ENCODE measurements at regions not wholly inside any gene's neighbourhood (a gene's known extent, or its start where the extent isn't known, plus 50 kb on each side); places are given as distances from the start of the nearest gene placed in this dataset.

- Mint-ChIP-seq H3K27ac (no peak overlapping the region), H3K36me3 (peaks cover 9% of the 10 kb centered on the region), H3K4me3 (no peak overlapping the region), H3K9me3 (peaks cover 25% of the 10 kb centered on the region), H3K27me3 (ENCODE audit: low read depth) (no peaks in the 10 kb centered on the region), H3K4me1 (no peaks in the 10 kb centered on the region)
- ChIA-PET POLR2A (no interaction called here), CTCF (no interaction called here)
- TF ChIP-seq ZNF121 (CRISPR knock-in tag; IDR thresholded peaks at IDR 0.05), result no peak
- no peak for DNase-seq (ENCODE audit: low spot score)
- no peak for ATAC-seq
These were observed 434.0 kb upstream of the CLINT1 start for GRCh38 chr5:158292981-158293380.

DNA sequence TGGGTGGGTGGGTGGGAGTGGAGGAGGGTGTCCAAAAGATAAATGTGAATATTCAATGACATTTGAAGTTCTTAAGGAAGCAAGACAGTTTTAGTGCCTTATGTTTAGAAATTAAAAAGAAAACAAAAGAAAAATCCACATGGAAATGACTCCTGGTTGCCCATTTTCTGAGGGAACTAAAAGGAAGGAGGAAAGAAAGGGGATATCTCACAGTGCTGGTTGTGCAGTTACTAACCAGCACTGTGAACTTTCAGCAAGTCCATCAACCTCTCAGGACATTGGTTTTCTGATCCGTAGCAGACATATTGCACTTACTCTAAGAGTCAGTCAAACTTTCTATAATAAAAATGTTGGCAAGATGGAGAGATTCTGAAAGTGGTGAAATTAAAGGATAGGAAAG, 431.0 kb upstream of the CLINT1 start:
- TF ChIP-seq ZSCAN18 (CRISPR knock-in tag; IDR thresholded peaks at IDR 0.05), result no peak
- ATAC-seq, result no peak
- no peak for DNase-seq (ENCODE audit: low spot score)
- no peak overlapping the region for H3K27ac Mint-ChIP-seq
- POLR2A ChIA-PET, result no interaction called here
- H3K27me3 Mint-ChIP-seq (ENCODE audit: low read depth), result no peaks in the 10 kb centered on the region
- no peak overlapping the region for H3K4me3 Mint-ChIP-seq
- CTCF ChIA-PET, result no interaction called here
- H3K4me1 Mint-ChIP-seq, result peaks cover 3% of the 10 kb centered on the region
- H3K9me3 Mint-ChIP-seq, result peaks cover 18% of the 10 kb centered on the region
- peaks cover 6% of the 10 kb centered on the region for H3K36me3 Mint-ChIP-seq

DNA sequence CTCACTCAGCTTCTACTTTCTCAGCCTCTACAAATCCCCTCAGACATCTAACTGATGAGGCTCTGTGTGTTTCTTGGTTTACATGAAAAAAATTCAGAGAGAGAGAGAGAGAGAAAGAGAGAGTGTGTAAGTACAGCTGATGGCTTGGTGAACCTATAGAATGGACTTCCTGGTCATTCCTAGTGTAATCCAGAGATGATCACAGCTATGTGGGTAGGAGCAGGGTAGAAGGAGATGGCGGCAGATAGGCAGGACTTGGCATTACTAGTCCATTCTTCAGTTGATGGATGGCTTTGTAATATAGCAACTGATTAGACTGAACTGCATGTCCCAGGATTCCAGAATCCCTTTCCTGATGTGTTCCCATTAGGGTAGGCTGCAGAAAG, 429.3 kb upstream of the CLINT1 start:
- H3K4me3 Mint-ChIP-seq, result no peak overlapping the region
- DNase-seq (ENCODE audit: low spot score) (no peak), ATAC-seq (no peak)
- POLR2A ChIA-PET, result no interaction called here
- CTCF ChIA-PET, result no interaction called here
- no peak for TF ChIP-seq ZNF396 (CRISPR knock-in tag; IDR thresholded peaks at IDR 0.05; ENCODE audit: borderline replicate concordance)
- no peak for TF ChIP-seq ZNF416 (CRISPR knock-in tag; IDR thresholded peaks at IDR 0.05)
- no peak for TF ChIP-seq ESRRA (CRISPR knock-in tag; IDR thresholded peaks at IDR 0.05; ENCODE audit: borderline replicate concordance)
- no peak for TF ChIP-seq CREM (CRISPR knock-in tag; IDR thresholded peaks at IDR 0.05)
- no peak for TF ChIP-seq CBFB (CRISPR knock-in tag; IDR thresholded peaks at IDR 0.05; ENCODE audit: low read depth)
- TF ChIP-seq MYBL2 (CRISPR knock-in tag; IDR thresholded peaks at IDR 0.05), result no peak
- TF ChIP-seq, protein P1, sequence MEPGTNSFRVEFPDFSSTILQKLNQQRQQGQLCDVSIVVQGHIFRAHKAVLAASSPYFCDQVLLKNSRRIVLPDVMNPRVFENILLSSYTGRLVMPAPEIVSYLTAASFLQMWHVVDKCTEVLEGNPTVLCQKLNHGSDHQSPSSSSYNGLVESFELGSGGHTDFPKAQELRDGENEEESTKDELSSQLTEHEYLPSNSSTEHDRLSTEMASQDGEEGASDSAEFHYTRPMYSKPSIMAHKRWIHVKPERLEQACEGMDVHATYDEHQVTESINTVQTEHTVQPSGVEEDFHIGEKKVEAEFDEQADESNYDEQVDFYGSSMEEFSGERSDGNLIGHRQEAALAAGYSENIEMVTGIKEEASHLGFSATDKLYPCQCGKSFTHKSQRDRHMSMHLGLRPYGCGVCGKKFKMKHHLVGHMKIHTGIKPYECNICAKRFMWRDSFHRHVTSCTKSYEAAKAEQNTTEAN (CRISPR knock-in tag; IDR thresholded peaks at IDR 0.05), result no peak
- TF ChIP-seq STAT6 (CRISPR knock-in tag; conservative IDR thresholded peaks at IDR 0.05; ENCODE audit: low read depth), result no peak
- TF ChIP-seq ZNF423 (CRISPR knock-in tag; IDR thresholded peaks at IDR 0.05), result no peak
- TF ChIP-seq, protein P2, sequence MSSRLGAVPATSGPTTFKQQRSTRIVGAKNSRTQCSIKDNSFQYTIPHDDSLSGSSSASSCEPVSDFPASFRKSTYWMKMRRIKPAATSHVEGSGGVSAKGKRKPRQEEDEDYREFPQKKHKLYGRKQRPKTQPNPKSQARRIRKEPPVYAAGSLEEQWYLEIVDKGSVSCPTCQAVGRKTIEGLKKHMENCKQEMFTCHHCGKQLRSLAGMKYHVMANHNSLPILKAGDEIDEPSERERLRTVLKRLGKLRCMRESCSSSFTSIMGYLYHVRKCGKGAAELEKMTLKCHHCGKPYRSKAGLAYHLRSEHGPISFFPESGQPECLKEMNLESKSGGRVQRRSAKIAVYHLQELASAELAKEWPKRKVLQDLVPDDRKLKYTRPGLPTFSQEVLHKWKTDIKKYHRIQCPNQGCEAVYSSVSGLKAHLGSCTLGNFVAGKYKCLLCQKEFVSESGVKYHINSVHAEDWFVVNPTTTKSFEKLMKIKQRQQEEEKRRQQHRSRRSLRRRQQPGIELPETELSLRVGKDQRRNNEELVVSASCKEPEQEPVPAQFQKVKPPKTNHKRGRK (CRISPR knock-in tag; IDR thresholded peaks at IDR 0.05; ENCODE audit: borderline replicate concordance), result no peak
- peaks cover 3% of the 10 kb centered on the region for H3K4me1 Mint-ChIP-seq
- no peaks in the 10 kb centered on the region for H3K27me3 Mint-ChIP-seq (ENCODE audit: low read depth)
- H3K27ac Mint-ChIP-seq, result no peak overlapping the region
- peaks cover 3% of the 10 kb centered on the region for H3K36me3 Mint-ChIP-seq
- H3K9me3 Mint-ChIP-seq, result peaks cover 14% of the 10 kb centered on the region

DNA sequence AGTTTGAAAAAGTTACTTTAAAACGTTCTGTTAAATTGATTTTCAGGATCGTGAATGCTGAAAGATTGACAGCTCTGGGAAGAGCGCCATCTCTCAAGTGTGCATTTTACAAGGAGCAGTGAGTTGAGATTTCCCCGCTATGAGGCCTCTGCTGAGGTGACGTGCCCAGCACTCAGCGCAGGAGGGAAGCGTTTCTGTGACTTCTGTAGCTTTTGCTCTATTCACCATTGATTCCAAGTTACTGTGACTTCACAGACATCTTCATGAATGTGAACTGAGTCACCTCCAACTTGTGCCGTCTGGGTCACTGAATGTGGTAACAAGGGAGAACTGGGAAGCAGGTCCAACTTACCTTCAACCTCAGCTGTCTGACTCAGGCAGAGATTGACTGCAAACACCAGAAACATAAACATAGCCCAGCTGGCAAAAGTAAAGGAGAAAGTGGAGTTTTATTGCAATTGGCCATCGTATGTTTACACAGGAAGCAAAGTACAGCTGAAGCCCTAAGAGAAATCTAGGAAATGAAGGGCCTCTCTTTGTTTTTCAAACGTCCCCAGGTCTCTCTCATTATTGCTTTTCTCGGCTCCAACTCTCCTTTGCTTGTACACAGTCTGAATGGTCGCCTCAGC, 428.8 kb upstream of the CLINT1 start:
- H3K36me3 Mint-ChIP-seq, result 0 out of 2 replicates have a peak, but pooled peaks cover 2% of the 10 kb centered on the region
- ChIA-PET POLR2A (no interaction called here), CTCF (no interaction called here)
- H3K9me3 Mint-ChIP-seq, result peaks cover 10% of the 10 kb centered on the region
- no peak for ATAC-seq
- peaks cover 3% of the 10 kb centered on the region for H3K4me1 Mint-ChIP-seq
- H3K27me3 Mint-ChIP-seq (ENCODE audit: low read depth), result no peaks in the 10 kb centered on the region
- no peak overlapping the region for H3K27ac Mint-ChIP-seq
- H3K4me3 Mint-ChIP-seq, result no peak overlapping the region
- no peak for DNase-seq (ENCODE audit: low spot score)
- TF ChIP-seq, protein P3, sequence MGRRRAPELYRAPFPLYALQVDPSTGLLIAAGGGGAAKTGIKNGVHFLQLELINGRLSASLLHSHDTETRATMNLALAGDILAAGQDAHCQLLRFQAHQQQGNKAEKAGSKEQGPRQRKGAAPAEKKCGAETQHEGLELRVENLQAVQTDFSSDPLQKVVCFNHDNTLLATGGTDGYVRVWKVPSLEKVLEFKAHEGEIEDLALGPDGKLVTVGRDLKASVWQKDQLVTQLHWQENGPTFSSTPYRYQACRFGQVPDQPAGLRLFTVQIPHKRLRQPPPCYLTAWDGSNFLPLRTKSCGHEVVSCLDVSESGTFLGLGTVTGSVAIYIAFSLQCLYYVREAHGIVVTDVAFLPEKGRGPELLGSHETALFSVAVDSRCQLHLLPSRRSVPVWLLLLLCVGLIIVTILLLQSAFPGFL (CRISPR knock-in tag; IDR thresholded peaks at IDR 0.05; ENCODE audit: borderline replicate concordance), result no peak
- no peak for TF ChIP-seq MAX (CRISPR knock-in tag; IDR thresholded peaks at IDR 0.05)
- TF ChIP-seq CTCF (IDR thresholded peaks at IDR 0.05), result no peak

Data from WTC11 (cell line).